GM18505 (cell line): ENCODE measurements at regions not wholly inside any gene's neighbourhood (a gene's known extent, or its start where the extent isn't known, plus 50 kb on each side); places are given as distances from the start of the nearest gene placed in this dataset.
"Not testable (repeated sequence)": the region's sequence is repeated elsewhere in the genome, so short reads cannot be mapped to it uniquely, and the experiment has no call there.

Experiments
- ATAC-seq: cut with Tn5 transposase; IDR thresholded peaks from one replicate; pipeline ENCODE4 v1.9.1; 2021; ENCODE audit not compliant: unreplicated experiment
- POLR2A ChIP-seq: IDR thresholded peaks from 4 replicates; pipeline ENCODE4 v1.6.1; 2011; ENCODE audit warnings: borderline replicate concordance; ENCODE audit not compliant: insufficient read depth, insufficient read length; ENCODE audit errors: extremely low read depth

- no peak for ATAC-seq
- no peak for TF ChIP-seq POLR2A
These were observed 447.8 kb upstream of the KCND2 start for GRCh38 chr7:119825091-119825655.

GRCh38 chr7:119826547-119826946 is 446.4 kb upstream of the KCND2 start:
- no peak for ATAC-seq
- TF ChIP-seq POLR2A: no peak

GRCh38 chr7:119838444-119838843 is 434.5 kb upstream of the KCND2 start:
- no peak for ATAC-seq
- no peak for TF ChIP-seq POLR2A

DNA sequence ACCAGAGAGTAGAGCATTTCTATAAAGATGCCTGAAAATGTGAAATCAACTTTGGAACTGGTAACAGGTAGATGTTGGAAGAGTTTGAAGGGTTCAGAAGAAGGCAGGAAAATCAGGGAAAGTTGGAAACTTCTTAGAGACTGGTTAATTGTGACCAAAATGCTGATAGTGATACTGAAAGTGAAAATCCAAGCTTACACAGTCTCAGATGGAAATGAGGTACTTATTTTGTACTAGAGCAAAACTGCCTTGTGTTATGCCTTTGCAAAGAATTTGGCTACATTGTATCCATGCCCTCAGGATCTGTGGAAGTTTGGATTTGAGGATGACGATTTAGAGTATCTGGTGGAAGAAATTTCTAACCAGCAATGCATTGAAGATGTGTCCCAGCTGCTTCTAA is 430.6 kb upstream of the KCND2 start:
- no peak for TF ChIP-seq POLR2A
- ATAC-seq: no peak

DNA sequence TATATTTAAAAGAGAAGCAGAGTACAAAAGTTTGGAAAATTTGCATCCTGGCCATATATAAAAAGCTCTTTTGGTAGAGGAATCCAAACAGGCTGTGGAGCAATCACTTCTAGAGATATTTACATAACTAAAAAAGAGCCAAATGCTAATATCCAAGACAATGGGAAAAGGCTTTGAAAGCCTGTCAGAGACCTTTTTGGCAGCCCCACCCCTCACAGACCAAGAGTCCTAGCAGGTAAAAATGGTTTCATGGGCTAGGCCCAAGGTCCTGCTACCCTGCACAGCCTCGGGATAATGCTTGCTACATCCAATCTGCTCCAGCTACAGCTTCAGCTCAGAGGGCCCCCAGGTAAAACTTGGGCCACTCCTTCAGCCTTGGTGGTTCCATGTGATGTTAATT is 430.2 kb upstream of the KCND2 start:
- TF ChIP-seq POLR2A: no peak
- ATAC-seq: no peak

- TF ChIP-seq POLR2A: no peak
- ATAC-seq: no peak
These were observed 411.6 kb upstream of the KCND2 start for GRCh38 chr7:119861385-119861784.

DNA sequence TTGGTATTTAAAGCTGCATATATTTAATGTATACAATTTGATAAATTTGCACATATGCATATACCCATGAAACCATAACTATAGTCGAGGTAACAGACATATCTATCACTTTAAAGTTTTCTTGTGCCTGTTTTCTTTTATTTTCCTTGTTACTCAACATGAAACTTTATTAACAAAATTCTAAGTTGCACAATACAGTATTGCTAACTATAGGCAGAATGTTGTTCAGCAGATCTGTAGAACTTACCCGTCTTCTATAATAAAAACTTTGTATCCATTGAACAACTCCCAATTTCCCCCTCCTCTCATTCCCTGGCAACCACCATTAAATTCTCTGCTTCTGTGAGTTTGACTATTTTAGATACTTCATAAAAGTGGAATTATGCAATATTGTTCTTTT is 404.6 kb upstream of the KCND2 start:
- no peak for ATAC-seq
- TF ChIP-seq POLR2A: no peak

DNA sequence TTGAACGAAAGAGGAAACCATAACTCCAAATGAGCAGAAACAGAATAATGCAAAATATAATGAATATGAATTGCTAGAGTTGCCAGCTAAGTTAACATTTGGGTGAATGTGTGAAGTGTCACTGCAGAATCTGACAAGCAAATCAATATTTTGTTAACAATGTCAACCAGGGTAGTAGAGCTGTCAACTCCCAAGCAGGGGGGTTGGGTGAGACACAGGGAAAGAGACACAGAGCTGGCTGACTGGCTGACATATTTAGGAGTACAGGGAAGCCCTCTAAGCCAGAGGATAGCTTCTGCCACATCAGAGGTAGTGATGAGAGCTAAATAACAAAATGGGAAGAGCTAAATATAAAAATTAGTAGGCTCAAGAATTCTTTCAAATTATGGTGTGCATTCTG is 393.1 kb upstream of the KCND2 start:
- no peak for TF ChIP-seq POLR2A
- no peak for ATAC-seq

- ATAC-seq: no peak
- TF ChIP-seq POLR2A: no peak
These were observed 387.0 kb upstream of the KCND2 start for GRCh38 chr7:119886007-119886406.

DNA sequence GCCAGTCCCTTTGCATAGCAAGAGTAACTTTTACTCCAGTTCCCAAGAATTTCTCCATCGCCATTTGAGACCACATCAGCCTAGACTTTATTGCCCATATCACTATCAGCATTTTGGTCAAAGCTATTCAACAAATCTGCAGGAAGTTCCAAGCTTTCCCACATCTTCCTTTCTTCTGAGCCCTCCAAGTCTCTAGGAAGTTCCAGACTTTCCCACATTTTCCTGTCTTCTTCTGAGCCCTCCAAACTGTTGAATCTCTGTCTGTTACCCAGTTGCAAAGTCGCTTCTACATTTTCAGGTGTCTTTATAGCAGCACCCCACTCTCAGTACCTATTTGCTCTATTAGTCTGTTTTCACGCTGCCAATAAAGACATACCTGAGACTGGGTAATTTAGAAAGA is 386.4 kb upstream of the KCND2 start:
- not testable (repeated sequence) for ATAC-seq

- no peak for ATAC-seq
- TF ChIP-seq POLR2A: no peak
These were observed 384.7 kb upstream of the KCND2 start for GRCh38 chr7:119888251-119888650.

GRCh38 chr7:119890631-119891030 is 382.3 kb upstream of the KCND2 start:
- ATAC-seq: no peak
- TF ChIP-seq POLR2A: no peak

DNA sequence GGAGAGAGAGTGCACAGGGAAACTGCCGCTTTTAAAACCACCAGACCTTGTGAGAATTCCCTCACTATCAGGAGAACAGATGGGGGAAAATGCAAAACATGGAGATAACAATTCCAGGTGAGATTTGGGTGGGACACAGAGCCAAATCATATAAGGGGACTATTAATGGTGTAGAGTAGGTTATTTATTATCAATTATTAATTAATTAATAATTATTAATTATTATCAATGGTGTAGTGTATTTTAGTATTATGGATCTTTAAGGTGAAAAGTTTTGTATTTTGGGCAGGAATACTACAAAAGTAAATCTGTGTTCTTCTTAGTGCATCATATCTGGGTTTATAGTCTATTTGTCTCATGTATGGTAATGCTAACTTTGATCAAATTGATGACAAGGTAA is 377.7 kb upstream of the KCND2 start:
- no peak for ATAC-seq
- TF ChIP-seq POLR2A: no peak

- no peak for TF ChIP-seq POLR2A
- ATAC-seq: no peak
These were observed 376.6 kb upstream of the KCND2 start for GRCh38 chr7:119896386-119896785.

DNA sequence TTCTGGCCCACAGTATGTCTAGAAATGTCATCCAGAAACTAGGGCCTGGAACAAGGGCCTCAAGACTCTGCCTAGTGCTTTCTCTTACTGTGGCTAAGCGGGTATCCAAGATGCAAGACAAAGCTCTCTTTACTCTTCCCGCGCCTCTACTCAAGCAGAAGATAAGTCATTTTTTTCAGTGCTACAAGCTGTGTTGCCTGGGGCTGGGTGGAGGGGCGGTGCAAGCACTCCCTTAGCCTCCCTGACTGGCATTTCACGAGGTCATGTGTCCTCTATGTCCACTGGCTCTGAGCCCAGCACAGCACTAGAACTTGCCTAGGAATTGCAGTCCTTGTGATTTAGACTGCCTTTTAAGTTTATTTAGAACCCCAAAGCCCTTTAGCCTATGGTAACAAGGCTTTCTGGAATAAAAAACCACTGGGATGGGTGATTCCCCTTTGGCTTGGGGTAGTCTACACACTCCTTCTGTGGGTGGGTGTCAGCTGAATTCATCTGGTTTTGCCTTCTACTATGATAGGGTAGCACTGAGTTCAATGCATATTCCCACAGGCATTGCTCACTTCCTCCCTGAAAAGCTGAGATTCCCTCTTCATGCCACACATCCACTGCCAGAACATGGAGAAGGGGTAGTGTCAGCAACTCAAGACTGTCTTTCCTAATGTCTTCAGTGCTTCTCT is 371.8 kb upstream of the KCND2 start:
- no peak for TF ChIP-seq POLR2A
- ATAC-seq: no peak
